Stimulated activated CD8-positive, alpha-beta memory T cell treated with anti-CD3 and anti-CD28 coated beads, Interleukin-15, amount 100 ng/mL, for 1 hour (primary cell): ENCODE measurements at regions not wholly inside any gene's neighbourhood (a gene's known extent, or its start where the extent isn't known, plus 50 kb on each side); places are given as distances from the start of the nearest gene placed in this dataset.

Source experiments
- DNase-seq: peaks from one replicate; pipeline ENCODE4 v3.0.0-alpha.2; 2020; ENCODE audit warnings: low read depth

DNA sequence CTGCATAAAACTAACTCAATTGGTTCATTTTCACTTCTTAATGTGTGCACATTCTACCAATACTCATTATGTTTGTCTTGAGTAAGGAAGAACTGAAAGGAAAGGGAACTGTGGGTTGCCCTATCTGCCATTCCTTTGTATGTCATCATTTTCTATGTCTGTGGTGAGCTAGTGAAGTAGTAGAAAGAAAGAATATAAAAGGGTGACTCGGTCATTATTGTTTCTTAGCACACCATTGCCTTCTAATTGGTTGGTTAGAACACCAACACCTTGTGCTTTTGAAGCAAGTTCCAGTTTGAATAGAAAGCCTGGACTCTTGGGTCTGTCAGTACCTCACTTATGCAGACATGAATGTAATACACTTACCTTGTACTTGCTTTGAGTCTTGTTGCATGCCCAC is 64.3 kb upstream of the MDFIC start:
- DNase-seq: no peak

DNA sequence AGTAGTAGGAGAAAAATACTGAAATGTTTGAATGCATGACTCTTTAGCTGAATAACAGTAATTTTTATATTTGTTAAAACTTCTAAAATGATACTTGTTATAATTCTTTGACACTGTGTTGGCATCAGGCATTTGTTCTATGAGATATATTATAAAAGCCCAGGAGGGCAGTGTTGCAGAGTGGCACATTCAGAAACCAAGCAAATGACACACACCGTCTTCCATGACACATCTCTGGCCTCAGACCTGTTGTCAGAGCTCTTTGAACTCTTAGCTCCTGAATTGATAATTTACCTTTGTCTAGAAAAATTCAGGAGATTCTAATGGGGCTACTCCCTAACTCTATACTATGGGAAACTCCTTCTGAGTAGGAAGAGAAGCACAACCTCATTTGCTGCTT is 62.4 kb upstream of the MDFIC start:
- DNase-seq: no peak

DNA sequence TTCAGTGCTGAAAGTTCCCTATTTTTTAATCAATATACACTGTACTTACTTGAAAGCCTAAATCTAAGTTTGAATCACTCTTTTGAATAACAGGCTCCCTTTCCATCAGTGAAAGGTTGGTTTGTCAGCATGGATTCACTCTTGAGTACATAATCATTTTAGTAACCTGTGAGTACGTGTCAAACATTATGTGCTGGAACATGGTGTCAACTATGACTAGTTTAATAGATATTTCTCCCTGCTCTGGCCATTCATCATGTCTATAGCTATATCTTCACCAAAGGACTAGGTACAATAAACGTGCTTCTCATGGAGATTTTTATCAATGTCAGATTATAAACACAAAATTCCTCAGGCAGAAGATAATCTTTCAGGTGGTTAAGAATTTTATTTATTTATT is 61.7 kb upstream of the MDFIC start:
- DNase-seq: no peak

- DNase-seq: no peak
Observed at GRCh38 chr7:114862406-114862805, 59.5 kb upstream of the MDFIC start.

GRCh38 chr7:114864278-114864677 is 57.6 kb upstream of the MDFIC start:
- no peak for DNase-seq

- peak; percentile 24 for DNase-seq
Observed at GRCh38 chr7:114865564-114865963, 56.3 kb upstream of the MDFIC start.
